K562 (cell line): ENCODE measurements at regions not wholly inside any gene's neighbourhood (a gene's known extent, or its start where the extent isn't known, plus 50 kb on each side); places are given as distances from the start of the nearest gene placed in this dataset.

Experiments
- ATAC-seq: fragments of 200-7000 bp; cut with Tn5 transposase; 3 replicates; pipeline ENCODE4 v1.9.1; 2020; ENCODE audit warnings: moderate library complexity
- BruUV-seq: library from RNA; stranded (reverse); fragments of 400-500 nt; replicated peaks from 2 replicates; lab custom pipeline; 2021; lab: Mats Ljungman, UMichigan
- CTCF ChIA-PET: fragments of 300-600 bp; formaldehyde crosslinking; extraction: SDS; loops from one replicate; lab custom pipeline; 2021; ENCODE audit warnings: low intra/inter-chr PET ratio; lab: Yijun Ruan, JAX
- POLR2A ChIA-PET: fragments of 300-600, 350-650 bp; sonication (Branson Sonifier 250); formaldehyde crosslinking; extraction: SDS; loops from one replicate; lab custom pipeline; 2021; ENCODE audit warnings: antibody characterized with exemption, inconsistent platforms; lab: Yijun Ruan, JAX
- DNase-seq, 4 experiments: peaks; one replicate each; pipeline versions ENCODE4 v3.0.0 to v3.0.0-alpha.2; 2011 to 2018; ENCODE audit warnings: low spot score in 3 of 4, mixed read lengths in 3 of 4; ENCODE audit errors: extremely low read depth in 1 of 4
- FAIRE-seq: peaks from 2 replicates; lab custom pipeline; 2011; peaks lifted over from hg19 to GRCh38; lab: Jason Lieb, UNC
- H2AFZ ChIP-seq: 2 replicates; pipeline ENCODE4 v1.6.0; 2011; ENCODE audit warnings: low read depth, low read length, control low read depth, inconsistent platforms
- H3K27ac ChIP-seq: fragments of 200-600 bp; 3 replicates; pipeline ENCODE4 v1.8.0; 2011; ENCODE audit warnings: low read depth, mild to moderate bottlenecking, control low read depth, inconsistent platforms, low read length, moderate library complexity, mixed read lengths; ENCODE audit errors: extremely low read depth
- H3K27me3 ChIP-seq, 2 experiments: fragments of 300-600 bp in 1 of 2; 2 replicates in 1 of 2; 3 replicates in 1 of 2; pipeline versions ENCODE4 v1.6.0 to v1.8.0; 2011; ENCODE audit warnings: inconsistent platforms in 2 of 2, low read length in 2 of 2, mild to moderate bottlenecking in 1 of 2, mixed read lengths in 1 of 2, moderate library complexity in 1 of 2; ENCODE audit not compliant: control insufficient read depth in 2 of 2, insufficient read depth in 2 of 2
- H3K36me3 ChIP-seq: fragments of 300-600 bp; 3 replicates; pipeline ENCODE4 v1.8.0; 2011; ENCODE audit warnings: mild to moderate bottlenecking, low read length, inconsistent platforms; ENCODE audit not compliant: control insufficient read depth, insufficient read depth
- H3K4me1 ChIP-seq, 2 experiments: fragments of 200-600 bp in 1 of 2; replicated peaks in 1 of 2; 2 replicates in 1 of 2; 3 replicates in 1 of 2; pipeline versions ENCODE4 v1.5.1 to v1.8.0; 2011; ENCODE audit warnings: inconsistent platforms in 2 of 2, low read length in 2 of 2, mild to moderate bottlenecking in 1 of 2, mixed read lengths in 1 of 2, moderate library complexity in 1 of 2; ENCODE audit not compliant: control insufficient read depth in 2 of 2, insufficient read depth in 2 of 2
- H3K4me2 ChIP-seq: 2 replicates; pipeline ENCODE4 v1.6.1; 2011; ENCODE audit warnings: low read length, control low read depth, inconsistent platforms, mixed read lengths; ENCODE audit not compliant: insufficient read depth
- H3K4me3 ChIP-seq: fragments of 200-600 bp; sonication (generic), shearing (Covaris generic); 2 replicates; pipeline ENCODE4 v1.5.1; 2016; ENCODE audit warnings: control low read depth, inconsistent platforms
- H3K79me2 ChIP-seq: fragments of 200-600 bp; 3 replicates; pipeline ENCODE4 v1.8.0; 2011; ENCODE audit warnings: low read length, inconsistent platforms; ENCODE audit not compliant: control insufficient read depth, insufficient read depth
- H3K9ac ChIP-seq, 2 experiments: 2 replicates each; pipeline versions ENCODE4 v1.6.0 to v1.6.1; 2011; ENCODE audit warnings: low read depth in 2 of 2, low read length in 2 of 2, control low read depth in 1 of 2, inconsistent platforms in 1 of 2, mild to moderate bottlenecking in 1 of 2, mixed read lengths in 1 of 2; ENCODE audit not compliant: insufficient read depth in 1 of 2
- H3K9me1 ChIP-seq: one replicate; pipeline ENCODE4 v1.6.0; 2011; ENCODE audit warnings: inconsistent platforms, mild to moderate bottlenecking, low read length, moderate library complexity; ENCODE audit not compliant: control insufficient read depth, insufficient read depth
- H3K9me3 ChIP-seq: replicated peaks from 2 replicates; pipeline ENCODE4 v1.5.1; 2011; ENCODE audit warnings: low read depth, low read length, inconsistent platforms; ENCODE audit not compliant: control insufficient read depth, insufficient read depth
- H4K20me1 ChIP-seq: replicated peaks from 2 replicates; pipeline ENCODE4 v1.6.1; 2011; ENCODE audit warnings: low read length, inconsistent platforms, mixed read lengths; ENCODE audit not compliant: control insufficient read depth, insufficient read depth
- ADNP ChIP-seq: fragments of 200-800 bp; sonication (Bioruptor generic); IDR thresholded peaks from 2 replicates; pipeline ENCODE4 v1.6.1; 2016; ENCODE audit warnings: missing genetic modification characterization, missing compliant biosample characterization
- CBX3 ChIP-seq, 2 experiments: IDR thresholded peaks; 1 replicate in 1 of 2; 2 replicates in 1 of 2; pipeline ENCODE4 v1.6.1; 2012; ENCODE audit warnings: inconsistent platforms in 2 of 2, low read length in 2 of 2, borderline replicate concordance in 1 of 2, control low read depth in 1 of 2
- FOXJ3 ChIP-seq: sonication (generic); formaldehyde crosslinking; IDR thresholded peaks from 2 replicates; pipeline ENCODE4 v1.4.0; 2020; ENCODE audit warnings: mild to moderate bottlenecking, missing genetic modification reagents
- RBM25 ChIP-seq: fragments of 200-400 bp; formaldehyde crosslinking; IDR thresholded peaks from 2 replicates; pipeline ENCODE4 v1.6.1; 2018; ENCODE audit warnings: low read length, low read depth, moderate library complexity; ENCODE audit not compliant: severe bottlenecking
- WGBS: fragments of 100-300 bp; shearing (Covaris generic); methylation state at CpG from one replicate; pipeline ENCODE4 v1.1.6; 2016; ENCODE audit warnings: low coverage, mixed read lengths; ENCODE audit not compliant: insufficient coverage; ENCODE audit errors: missing lambda C conversion rate; 5-methylcytosine and 5-hydroxymethylcytosine counted together
- in situ Hi-C: fragments of 300-500 bp; cut with MboI; formaldehyde crosslinking; loops from 4 replicates; pipeline ENCODE4 v1.15.0; 2018; ENCODE audit warnings: inconsistent platforms, mixed read lengths
- intact Hi-C: fragments of 100-400 bp; cut with micrococcal nuclease; formaldehyde crosslinking; loops from 2 replicates; pipeline ENCODE4 v1.14.2; 2022
- TF ChIP-seq, protein P1 (sequence below): fragments of 450-650 bp; formaldehyde crosslinking; IDR thresholded peaks from 2 replicates; pipeline ENCODE4 v1.4.0; 2020; ENCODE audit warnings: mild to moderate bottlenecking, mixed read lengths
- TF ChIP-seq, protein P2 (sequence below), 2 experiments: IDR thresholded peaks; 2 replicates each; pipeline ENCODE4 v1.6.1; 2011; ENCODE audit warnings: borderline replicate concordance in 1 of 2, control low read depth in 1 of 2, low read depth in 1 of 2, low read length in 1 of 2, mild to moderate bottlenecking in 1 of 2, mixed read lengths in 1 of 2, moderate library complexity in 1 of 2; ENCODE audit not compliant: insufficient read depth in 1 of 2, insufficient read length in 1 of 2, poor library complexity in 1 of 2, severe bottlenecking in 1 of 2; ENCODE audit errors: extremely low read depth in 1 of 2

- Histone ChIP-seq H3K4me3 (no peak overlapping the region), H3K9me3 (peaks cover 5% of the 10 kb centered on the region), H3K79me2 (no peaks in the 10 kb centered on the region), H3K9me1 (no peaks in the 10 kb centered on the region), H3K4me2 (no peak overlapping the region), H4K20me1 (no peaks in the 10 kb centered on the region), H2AFZ (no peak overlapping the region), H3K9ac (no peak overlapping the region), H3K27ac (no peak overlapping the region)
- ATAC-seq, result no peak
- BruUV-seq, result no TSS peak
- 21% methylated on average over 30 of the region's 31 CpGs for WGBS
- TF ChIP-seq RBM25 (peak; percentile 20), ADNP (0 out of 2 replicates have a peak, but pooled peaks have one; percentile 10), FOXJ3 (no peak)
- TF ChIP-seq, all 486 proteins: peak for 2
- DNase-seq (no peak), FAIRE-seq (no peak)
- no peaks in the 10 kb centered on the region for H3K36me3 ChIP-seq
- peaks cover 2 to 25% of the 10 kb centered on the region in 2 experiments; a peak in 3 of 5 replicates for H3K4me1 ChIP-seq
- CTCF ChIA-PET, result no interaction called here
- intact Hi-C loops (no loop called here), in situ Hi-C loops (no loop called here)
- H3K27me3 ChIP-seq, result peaks cover 23 to 67% of the 10 kb centered on the region in 2 experiments; a peak in 4 of 5 replicates
- POLR2A ChIA-PET, result no interaction called here
Measured at GRCh38 chr12:132423820-132424645, 65.9 kb upstream of the FBRSL1 start.

GRCh38 chr12:132423251-132423819 is 66.6 kb upstream of the FBRSL1 start:
- intact Hi-C loops, result no loop called here
- in situ Hi-C loops, result no loop called here
- Histone ChIP-seq H3K4me3 (no peak overlapping the region), H3K27me3 (peaks cover 24 to 64% of the 10 kb centered on the region in 2 experiments; a peak in 4 of 5 replicates), H2AFZ (no peak overlapping the region), H4K20me1 (no peaks in the 10 kb centered on the region), H3K27ac (no peak overlapping the region), H3K4me2 (no peak overlapping the region), H3K9me3 (peaks cover 5% of the 10 kb centered on the region), H3K4me1 (peaks cover 2 to 20% of the 10 kb centered on the region in 2 experiments; a peak in 3 of 5 replicates), H3K9me1 (no peaks in the 10 kb centered on the region), H3K79me2 (no peaks in the 10 kb centered on the region), H3K9ac (no peak overlapping the region), H3K36me3 (no peaks in the 10 kb centered on the region)
- POLR2A ChIA-PET, result no interaction called here
- WGBS, result 10% methylated on average over 16 of the region's 29 CpGs
- peak; percentile 41 to 78 (median 73) for DNase-seq
- FAIRE-seq, result peak; percentile 19
- BruUV-seq, result no TSS peak
- CTCF ChIA-PET, result no interaction called here
- peak; percentile 87 for ATAC-seq
- TF ChIP-seq, protein P1, sequence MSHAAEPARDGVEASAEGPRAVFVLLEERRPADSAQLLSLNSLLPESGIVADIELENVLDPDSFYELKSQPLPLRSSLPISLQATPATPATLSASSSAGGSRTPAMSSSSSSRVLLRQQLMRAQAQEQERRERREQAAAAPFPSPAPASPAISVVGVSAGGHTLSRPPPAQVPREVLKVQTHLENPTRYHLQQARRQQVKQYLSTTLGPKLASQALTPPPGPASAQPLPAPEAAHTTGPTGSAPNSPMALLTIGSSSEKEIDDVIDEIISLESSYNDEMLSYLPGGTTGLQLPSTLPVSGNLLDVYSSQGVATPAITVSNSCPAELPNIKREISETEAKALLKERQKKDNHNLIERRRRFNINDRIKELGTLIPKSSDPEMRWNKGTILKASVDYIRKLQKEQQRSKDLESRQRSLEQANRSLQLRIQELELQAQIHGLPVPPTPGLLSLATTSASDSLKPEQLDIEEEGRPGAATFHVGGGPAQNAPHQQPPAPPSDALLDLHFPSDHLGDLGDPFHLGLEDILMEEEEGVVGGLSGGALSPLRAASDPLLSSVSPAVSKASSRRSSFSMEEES (CRISPR knock-in tag), result peak; percentile 76
- TF ChIP-seq, protein P2, sequence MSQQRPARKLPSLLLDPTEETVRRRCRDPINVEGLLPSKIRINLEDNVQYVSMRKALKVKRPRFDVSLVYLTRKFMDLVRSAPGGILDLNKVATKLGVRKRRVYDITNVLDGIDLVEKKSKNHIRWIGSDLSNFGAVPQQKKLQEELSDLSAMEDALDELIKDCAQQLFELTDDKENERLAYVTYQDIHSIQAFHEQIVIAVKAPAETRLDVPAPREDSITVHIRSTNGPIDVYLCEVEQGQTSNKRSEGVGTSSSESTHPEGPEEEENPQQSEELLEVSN (IDR thresholded peaks at IDR 0.05; ENCODE audit: borderline replicate concordance in 1 of 2, extremely low read depth in 1 of 2, insufficient read depth in 1 of 2, insufficient read length in 1 of 2, low read depth in 1 of 2, low read length in 1 of 2, poor library complexity in 1 of 2, severe bottlenecking in 1 of 2), result peak in 1 of 2 experiments; percentile 78
- TF ChIP-seq CBX3 (IDR thresholded peaks at IDR 0.05; ENCODE audit: borderline replicate concordance in 1 of 2, low read length in 2 of 2), result peak in 1 of 2 experiments; percentile 66; a peak in 2 of 3 replicates
- TF ChIP-seq ADNP, result peak; percentile 63; the same call in 1 of the 2 replicates
